Neuronal stem cell (in vitro differentiated cells): ENCODE measurements at regions not wholly inside any gene's neighbourhood (a gene's known extent, or its start where the extent isn't known, plus 50 kb on each side); places are given as distances from the start of the nearest gene placed in this dataset.

Experiments used
- DNase-seq: peaks from one replicate; pipeline ENCODE4 v3.0.0-alpha.2; 2013; ENCODE audit warnings: low spot score
- H2AFZ ChIP-seq: one replicate; pipeline ENCODE4 v1.6.1; 2013; ENCODE audit warnings: mild to moderate bottlenecking, low read length, inconsistent platforms
- H2AK5ac ChIP-seq: 2 replicates; pipeline ENCODE4 v1.6.1; 2013; ENCODE audit warnings: low read depth, mild to moderate bottlenecking, inconsistent platforms, low read length, moderate library complexity, mixed read lengths
- H2BK120ac ChIP-seq: 2 replicates; pipeline ENCODE4 v1.6.1; 2013; ENCODE audit warnings: low read depth, mild to moderate bottlenecking, inconsistent platforms, low read length, moderate library complexity, mixed read lengths
- H2BK12ac ChIP-seq: one replicate; pipeline ENCODE4 v1.6.1; 2013; ENCODE audit warnings: low read length, inconsistent platforms
- H2BK15ac ChIP-seq: 2 replicates; pipeline ENCODE4 v1.6.1; 2013; ENCODE audit warnings: mild to moderate bottlenecking, low read length, inconsistent platforms, mixed read lengths
- H2BK5ac ChIP-seq: one replicate; pipeline ENCODE4 v1.6.1; 2013; ENCODE audit warnings: inconsistent platforms, mild to moderate bottlenecking, low read length, moderate library complexity
- H3K14ac ChIP-seq: one replicate; pipeline ENCODE4 v1.6.1; 2013; ENCODE audit warnings: low read length, inconsistent platforms
- H3K18ac ChIP-seq: 2 replicates; pipeline ENCODE4 v1.6.1; 2013; ENCODE audit warnings: low read length, inconsistent platforms
- H3K23ac ChIP-seq: 2 replicates; pipeline ENCODE4 v1.6.1; 2013; ENCODE audit warnings: low read depth, mild to moderate bottlenecking, mixed read lengths, low read length, inconsistent platforms; ENCODE audit not compliant: poor library complexity
- H3K27ac ChIP-seq: replicated peaks from 3 replicates; pipeline ENCODE4 v1.5.1; 2013; ENCODE audit warnings: low read length, inconsistent platforms
- H3K27me3 ChIP-seq, 3 experiments: 2 replicates each; pipeline ENCODE4 v1.6.1; 2013; ENCODE audit warnings: low read length in 3 of 3, mild to moderate bottlenecking in 2 of 3, inconsistent platforms in 1 of 3, low read depth in 1 of 3, mixed read lengths in 1 of 3, moderate library complexity in 1 of 3; ENCODE audit not compliant: control insufficient read depth in 3 of 3, insufficient read depth in 3 of 3
- H3K36me3 ChIP-seq, 2 donors: replicated peaks in 1 of 2; 2 replicates each; pipeline ENCODE4 v1.6.1; 2013; ENCODE audit warnings: low read length in 2 of 2; ENCODE audit not compliant: control insufficient read depth in 2 of 2, insufficient read depth in 2 of 2
- H3K4ac ChIP-seq: 2 replicates; pipeline ENCODE4 v1.6.1; 2013; ENCODE audit warnings: inconsistent platforms, mild to moderate bottlenecking, low read length, moderate library complexity
- H3K4me1 ChIP-seq, 2 donors: 1 replicate in 1 of 2; 2 replicates in 1 of 2; pipeline ENCODE4 v1.6.1; 2013; ENCODE audit warnings: low read length in 2 of 2, low read depth in 1 of 2; ENCODE audit not compliant: control insufficient read depth in 2 of 2, insufficient read depth in 1 of 2
- H3K4me2 ChIP-seq: one replicate; pipeline ENCODE4 v1.6.1; 2013; ENCODE audit warnings: mild to moderate bottlenecking, low read length, inconsistent platforms; ENCODE audit not compliant: insufficient read depth, poor library complexity, severe bottlenecking
- H3K4me3 ChIP-seq, 2 donors: 2 replicates each; pipeline ENCODE4 v1.5.1; 2013; ENCODE audit warnings: low read length in 2 of 2, mild to moderate bottlenecking in 2 of 2, inconsistent platforms in 1 of 2, moderate library complexity in 1 of 2
- H3K79me1 ChIP-seq: one replicate; pipeline ENCODE4 v1.6.1; 2013; ENCODE audit warnings: low read depth, mild to moderate bottlenecking, inconsistent platforms, low read length, moderate library complexity
- H3K9ac ChIP-seq: one replicate; pipeline ENCODE4 v1.6.1; 2013; ENCODE audit warnings: mild to moderate bottlenecking, low read depth, low read length, inconsistent platforms; ENCODE audit not compliant: poor library complexity
- H3K9me3 ChIP-seq, 2 donors: replicated peaks in 1 of 2; 2 replicates each; pipeline versions ENCODE3 to v1.6.1; 2013; ENCODE audit warnings: low read length in 2 of 2, mild to moderate bottlenecking in 2 of 2, inconsistent platforms in 1 of 2, low read depth in 1 of 2, mixed read lengths in 1 of 2, moderate library complexity in 1 of 2; ENCODE audit not compliant: control insufficient read depth in 2 of 2, insufficient read depth in 1 of 2
- H4K8ac ChIP-seq: one replicate; pipeline ENCODE4 v1.6.1; 2013; ENCODE audit warnings: low read depth, mild to moderate bottlenecking, inconsistent platforms, low read length, moderate library complexity
- H4K91ac ChIP-seq: one replicate; pipeline ENCODE4 v1.6.1; 2013; ENCODE audit warnings: low read length, low read depth, mild to moderate bottlenecking, inconsistent platforms; ENCODE audit not compliant: poor library complexity
- WGBS, 2 donors: extraction: QIAGEN DNeasy Blood & Tissue Kit; methylation state at CpG; one replicate each; pipeline ENCODE4 v1.1.7; 2013; ENCODE audit warnings: missing lambda C conversion rate in 2 of 2, mixed read lengths in 1 of 2; ENCODE audit not compliant: insufficient read length in 2 of 2, insufficient replicate concordance in 1 of 2; ENCODE audit errors: extremely low coverage in 2 of 2; 5-methylcytosine and 5-hydroxymethylcytosine counted together

DNA sequence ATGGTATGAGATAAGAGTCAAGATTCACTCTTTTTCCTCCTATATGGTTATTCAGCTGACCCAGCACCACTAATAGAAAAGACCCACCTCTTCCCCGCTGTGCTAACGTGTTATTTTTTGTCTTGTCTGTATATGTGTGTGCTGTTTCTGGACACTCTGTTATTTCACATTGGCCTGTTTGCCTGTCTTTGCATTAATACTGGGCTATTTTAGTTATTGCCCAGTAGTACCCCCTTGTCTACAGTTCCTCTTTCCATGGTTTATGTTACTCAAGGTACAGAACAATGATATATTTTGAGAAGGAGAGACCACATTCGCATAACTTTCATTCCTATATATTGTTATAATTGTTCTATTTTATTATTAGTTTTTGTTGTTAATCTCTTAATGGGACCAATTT lies 74.0 kb upstream of the SIAH1 start:
- H3K23ac ChIP-seq = no peak overlapping the region
- H2AFZ ChIP-seq = no peak overlapping the region
- H3K4me1 ChIP-seq = no peaks in the 10 kb centered on the region
- H3K4ac ChIP-seq = no peak overlapping the region
- no peak overlapping the region for H3K4me2 ChIP-seq
- no peaks in the 10 kb centered on the region for H3K79me1 ChIP-seq
- no peak overlapping the region for H3K27ac ChIP-seq
- no peak overlapping the region for H4K91ac ChIP-seq
- H2BK15ac ChIP-seq = no peak overlapping the region
- no peak overlapping the region for H3K4me3 ChIP-seq
- H3K9me3 ChIP-seq = no peaks in the 10 kb centered on the region
- no peak overlapping the region for H2AK5ac ChIP-seq
- H3K18ac ChIP-seq = no peak overlapping the region
- no peak overlapping the region for H2BK120ac ChIP-seq
- H2BK12ac ChIP-seq = no peak overlapping the region
- no peak overlapping the region for H2BK5ac ChIP-seq
- peaks cover 0 to 5% (median 0%) of the 10 kb centered on the region in 3 experiments for H3K27me3 ChIP-seq
- H3K14ac ChIP-seq = no peak overlapping the region
- no peak overlapping the region for H4K8ac ChIP-seq
- no peak for DNase-seq
- H3K36me3 ChIP-seq = no peaks in the 10 kb centered on the region
- no CpG with 5 or more reads among the region's 3 CpGs for whole genome bisulfite sequencing, 2 donors
- no peak overlapping the region for H3K9ac ChIP-seq

- peaks cover 0 to 8% (median 0%) of the 10 kb centered on the region in 3 experiments for H3K27me3 ChIP-seq
- no peaks in the 10 kb centered on the region for H3K36me3 ChIP-seq
- no peak overlapping the region for H2AK5ac ChIP-seq
- no peak overlapping the region for H3K14ac ChIP-seq
- no peak overlapping the region for H2BK5ac ChIP-seq
- no peak overlapping the region for H3K23ac ChIP-seq
- H3K4me2 ChIP-seq = no peak overlapping the region
- H3K9me3 ChIP-seq = no peaks in the 10 kb centered on the region
- no CpG with 5 or more reads among the region's 7 CpGs for WGBS, 2 donors
- no peak overlapping the region for H3K9ac ChIP-seq
- no peak overlapping the region for H2BK12ac ChIP-seq
- no peak for DNase-seq
- no peak overlapping the region for H4K8ac ChIP-seq
- no peak overlapping the region for H4K91ac ChIP-seq
- no peak overlapping the region for H2BK120ac ChIP-seq
- H2AFZ ChIP-seq = no peak overlapping the region
- H3K4me1 ChIP-seq = no peaks in the 10 kb centered on the region
- no peak overlapping the region for H3K18ac ChIP-seq
- no peaks in the 10 kb centered on the region for H3K79me1 ChIP-seq
- no peak overlapping the region for H3K4ac ChIP-seq
- H3K27ac ChIP-seq = no peak overlapping the region
- no peak overlapping the region for H3K4me3 ChIP-seq
- H2BK15ac ChIP-seq = no peak overlapping the region
Measured at GRCh38 chr16:48454051-48454450, 68.8 kb upstream of the SIAH1 start.

GRCh38 chr16:48452991-48453760 lies 68.0 kb upstream of the SIAH1 start:
- no peak for DNase-seq
- H2AFZ ChIP-seq = no peak overlapping the region
- H3K23ac ChIP-seq = no peak overlapping the region
- H3K27ac ChIP-seq = no peak overlapping the region
- no peak overlapping the region for H2BK15ac ChIP-seq
- H2BK120ac ChIP-seq = no peak overlapping the region
- no peak overlapping the region for H3K4ac ChIP-seq
- no peaks in the 10 kb centered on the region for H3K36me3 ChIP-seq
- no peak overlapping the region for H3K4me3 ChIP-seq
- peaks cover 0 to 8% (median 0%) of the 10 kb centered on the region in 3 experiments for H3K27me3 ChIP-seq
- WGBS, 2 donors = no CpG with 5 or more reads among the region's 11 CpGs
- H2BK12ac ChIP-seq = no peak overlapping the region
- peak overlapping the region; percentile 41 for H3K18ac ChIP-seq
- H3K9ac ChIP-seq = no peak overlapping the region
- H2AK5ac ChIP-seq = no peak overlapping the region
- no peak overlapping the region for H3K14ac ChIP-seq
- H2BK5ac ChIP-seq = no peak overlapping the region
- H3K9me3 ChIP-seq = no peaks in the 10 kb centered on the region
- no peak overlapping the region for H4K91ac ChIP-seq
- H3K79me1 ChIP-seq = no peaks in the 10 kb centered on the region
- no peak overlapping the region for H4K8ac ChIP-seq
- H3K4me2 ChIP-seq = no peak overlapping the region
- H3K4me1 ChIP-seq = no peaks in the 10 kb centered on the region

- H3K9me3 ChIP-seq = no peaks in the 10 kb centered on the region
- H2AK5ac ChIP-seq = no peak overlapping the region
- H2BK15ac ChIP-seq = no peak overlapping the region
- H3K27me3 ChIP-seq = peaks cover 0 to 8% (median 0%) of the 10 kb centered on the region in 3 experiments
- no peak overlapping the region for H2AFZ ChIP-seq
- no peak for DNase-seq
- H3K14ac ChIP-seq = no peak overlapping the region
- WGBS, 2 donors = no CpG with 5 or more reads among the region's 8 CpGs
- H2BK12ac ChIP-seq = no peak overlapping the region
- H3K27ac ChIP-seq = no peak overlapping the region
- no peak overlapping the region for H3K18ac ChIP-seq
- no peak overlapping the region for H4K91ac ChIP-seq
- no peak overlapping the region for H3K4me2 ChIP-seq
- H4K8ac ChIP-seq = no peak overlapping the region
- peaks cover 0 to 4% of the 10 kb centered on the region in 2 donors for H3K4me1 ChIP-seq
- H3K23ac ChIP-seq = no peak overlapping the region
- H3K9ac ChIP-seq = no peak overlapping the region
- H2BK5ac ChIP-seq = no peak overlapping the region
- H2BK120ac ChIP-seq = no peak overlapping the region
- H3K4ac ChIP-seq = no peak overlapping the region
- no peak overlapping the region for H3K4me3 ChIP-seq
- H3K36me3 ChIP-seq = no peaks in the 10 kb centered on the region
- no peaks in the 10 kb centered on the region for H3K79me1 ChIP-seq
Measured at GRCh38 chr16:48451323-48451722, 66.1 kb upstream of the SIAH1 start.
